ENCODE measurements at regions not wholly inside any gene's neighbourhood (a gene's known extent, or its start where the extent isn't known, plus 50 kb on each side); places are given as distances from the start of the nearest gene placed in this dataset.

DNA sequence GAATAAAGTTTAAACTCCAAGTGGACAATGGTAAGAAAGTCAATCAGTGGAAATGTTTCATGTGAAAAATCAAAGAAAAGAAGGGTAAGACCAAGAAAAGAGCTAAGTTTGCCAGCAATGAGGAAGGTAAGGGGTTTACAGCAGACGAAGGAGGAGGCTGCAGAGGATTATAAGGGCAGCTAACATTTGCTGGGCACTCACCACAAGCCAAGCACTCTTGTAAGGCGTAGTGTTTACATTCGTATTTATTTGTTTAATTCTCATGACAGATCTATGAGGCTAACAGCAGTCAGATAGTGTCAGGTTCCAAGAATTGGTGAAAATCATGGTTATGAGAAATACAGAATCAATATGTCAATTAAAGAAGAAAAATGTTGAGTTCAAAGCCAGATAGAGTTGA, 75.2 kb upstream of the NGF start:
- no peak for DNase-seq (ENCODE audit: low read depth in 3 of 3)

DNA sequence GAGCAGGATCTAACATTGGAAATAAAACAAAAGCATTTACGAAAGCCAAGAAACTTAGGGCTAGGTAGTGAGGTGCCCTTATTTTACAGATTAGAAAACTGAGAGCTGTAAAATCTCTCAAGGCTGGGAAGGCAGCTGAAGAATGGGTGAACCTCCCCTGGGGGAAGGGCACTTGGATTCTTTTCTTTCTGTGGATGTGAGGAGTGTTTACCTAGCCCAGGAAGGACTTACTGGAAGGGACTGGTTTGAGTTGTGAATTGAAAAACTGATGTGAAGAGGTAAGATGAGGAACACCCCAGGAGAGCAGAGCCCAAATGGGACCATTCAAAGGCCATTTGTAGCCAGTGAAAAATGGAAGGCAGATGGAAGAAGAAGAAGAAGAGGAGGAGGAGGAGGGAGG, 74.7 kb upstream of the NGF start:
- no peak for DNase-seq (ENCODE audit: low read depth in 3 of 3)

DNA sequence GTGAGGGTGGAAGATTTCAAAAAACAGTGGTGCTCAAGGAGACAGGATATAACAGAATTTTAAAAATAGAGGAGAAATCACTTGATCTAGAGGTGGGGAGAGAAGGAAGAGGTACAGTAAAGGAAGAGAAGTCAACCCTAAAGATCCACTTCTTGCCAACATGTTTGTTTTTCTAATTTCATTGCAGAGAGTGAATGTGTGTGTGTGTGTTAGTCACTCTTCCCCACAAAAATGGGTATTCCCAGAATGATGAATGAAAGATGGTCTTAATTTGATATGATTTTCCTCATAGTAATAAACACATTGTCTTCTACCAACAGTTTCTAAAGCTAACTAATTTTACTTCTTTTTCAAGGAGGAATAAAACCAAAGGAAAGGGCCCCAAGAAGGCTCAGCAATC, 74.2 kb upstream of the NGF start:
- DNase-seq (ENCODE audit: low read depth in 3 of 3): no peak

DNA sequence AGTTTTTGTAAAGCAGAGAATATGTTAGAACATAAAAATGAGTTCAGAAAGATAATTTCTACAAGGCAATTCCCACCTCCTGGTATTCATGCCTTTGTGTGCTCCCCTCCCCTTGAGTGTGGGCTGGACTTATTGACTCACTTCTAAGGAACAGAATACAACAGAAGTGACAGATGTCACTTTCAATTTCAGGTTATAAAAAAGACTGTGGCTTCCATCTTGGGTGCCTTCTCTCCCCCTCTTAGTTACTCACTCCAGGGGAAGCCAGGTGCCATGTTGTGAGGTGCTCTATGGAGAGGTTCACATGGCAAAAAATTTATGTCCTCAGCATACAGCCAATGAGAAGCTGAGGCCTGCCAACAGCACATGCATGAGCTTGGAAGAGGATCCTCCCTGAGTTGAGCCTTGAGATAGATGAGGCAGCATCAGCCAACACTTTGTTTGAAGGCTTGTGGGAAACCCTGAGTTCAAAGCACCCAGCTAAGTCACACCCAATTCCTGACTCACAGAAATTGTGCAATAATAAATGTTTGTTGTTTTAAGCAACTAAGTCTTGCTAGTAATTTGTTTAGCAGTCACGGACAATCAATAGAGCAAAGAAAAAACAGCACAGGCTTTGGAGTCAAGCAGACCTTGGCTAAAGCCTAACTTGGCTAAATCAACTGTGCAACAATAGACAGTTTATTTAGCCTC, 73.5 kb upstream of the NGF start:
- DNase-seq (ENCODE audit: low read depth in 3 of 3): peak in 1 of 3 donors; percentile 1

DNA sequence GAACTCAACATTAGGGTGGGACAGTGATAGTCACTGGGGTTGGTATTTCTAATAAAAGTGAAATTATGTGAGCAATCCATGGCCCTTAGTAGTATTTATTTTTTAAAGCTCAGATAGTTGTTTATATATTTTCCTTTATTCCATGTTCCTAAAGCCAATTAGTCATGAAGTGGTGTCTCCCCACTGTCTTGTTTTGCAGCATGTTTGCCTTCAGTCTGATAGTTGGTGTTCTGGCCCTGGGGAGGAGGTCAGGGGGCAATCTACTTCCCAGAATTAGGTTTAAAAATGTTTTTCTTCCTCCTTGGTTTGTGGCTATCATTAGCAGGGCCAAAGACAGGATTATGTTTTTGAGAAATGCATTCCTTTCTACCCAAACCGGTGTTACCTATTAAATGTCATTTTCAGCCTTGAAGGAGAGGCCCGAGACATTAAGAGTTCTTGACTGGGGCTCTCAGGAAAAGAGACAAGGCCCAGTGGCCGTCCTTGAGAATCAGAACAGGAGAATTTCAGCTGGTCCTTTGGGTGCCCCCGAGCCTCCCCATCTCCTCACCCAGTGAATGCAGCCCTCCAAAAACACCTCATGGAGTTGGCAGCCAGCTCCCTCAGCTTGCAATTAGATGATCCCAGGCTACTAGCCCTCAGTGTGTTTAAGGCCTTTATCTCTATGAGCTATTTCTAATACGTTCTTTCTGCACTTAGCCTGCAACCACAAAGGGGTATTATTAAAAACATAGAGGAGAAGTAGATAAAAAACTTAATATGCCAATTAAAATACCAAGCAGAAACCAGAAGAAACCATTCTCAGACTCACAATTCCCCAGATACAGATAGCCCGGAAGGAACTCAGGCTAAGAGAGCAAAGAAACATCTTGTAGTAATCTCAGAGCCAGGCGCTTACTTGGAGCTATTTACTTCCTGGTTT, 71.3 kb upstream of the NGF start:
- DNase-seq (ENCODE audit: low read depth in 3 of 3): no peak

DNA sequence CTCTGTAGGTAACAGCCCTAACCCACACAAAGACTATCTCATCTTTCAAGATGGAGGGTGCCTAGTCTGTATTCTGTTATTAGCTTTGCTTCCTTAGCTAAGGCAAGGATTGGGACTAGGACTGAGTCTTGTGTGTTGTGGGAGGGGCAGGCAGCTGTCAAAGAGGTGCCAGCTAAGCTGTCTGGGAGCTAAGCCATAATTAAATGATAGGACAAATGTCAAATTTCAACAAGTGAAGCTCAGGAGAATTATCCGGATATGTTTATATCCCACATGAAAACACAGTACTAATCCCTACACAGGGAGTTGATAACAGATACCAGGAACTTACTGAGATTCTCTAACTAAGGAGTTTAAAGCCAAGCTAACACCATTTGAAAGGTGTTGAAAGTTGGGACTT, 70.5 kb upstream of the NGF start:
- DNase-seq (ENCODE audit: low read depth in 3 of 3): no peak

DNA sequence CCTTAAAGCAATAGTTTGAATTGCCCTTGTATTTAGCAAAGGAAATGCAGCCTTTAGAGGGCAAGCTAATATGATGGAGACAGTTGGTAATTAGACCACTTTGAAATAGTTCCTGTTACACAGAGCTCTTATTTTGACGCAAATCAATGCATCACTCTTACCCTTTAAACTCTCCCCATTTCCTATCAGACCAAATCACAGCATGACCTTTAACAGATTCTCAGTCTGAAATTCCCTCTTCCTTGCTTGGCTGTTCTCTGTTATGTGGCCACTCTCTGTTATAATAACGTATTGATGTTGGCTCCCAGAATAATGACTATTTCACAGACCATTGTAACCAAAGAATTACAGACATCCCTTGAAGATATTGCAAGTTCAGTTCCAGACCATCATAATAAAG, 66.9 kb upstream of the NGF start:
- no peak for DNase-seq (ENCODE audit: low read depth in 3 of 3)

DNA sequence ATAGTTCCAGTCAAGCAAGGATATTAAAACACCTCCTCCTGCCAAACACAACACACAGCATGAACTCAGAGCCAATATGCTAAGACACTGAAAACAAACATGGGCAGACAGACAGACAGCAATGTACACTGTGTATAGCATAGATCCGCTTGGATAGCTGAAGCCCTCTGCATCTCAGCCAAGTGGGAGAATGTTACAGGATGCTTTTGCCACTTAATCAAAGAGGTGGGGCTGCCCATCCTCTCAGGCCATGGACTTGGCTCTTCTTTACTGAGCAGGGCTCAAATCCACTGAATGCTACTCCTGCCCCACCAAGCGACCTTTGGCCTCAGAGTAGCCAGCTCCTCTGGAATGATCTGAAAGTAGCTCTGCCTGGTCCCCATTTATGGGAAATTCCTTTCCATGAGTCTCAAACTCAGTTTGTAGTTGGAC, 64.7 kb upstream of the NGF start:
- DNase-seq (ENCODE audit: low read depth in 3 of 3): no peak

DNA sequence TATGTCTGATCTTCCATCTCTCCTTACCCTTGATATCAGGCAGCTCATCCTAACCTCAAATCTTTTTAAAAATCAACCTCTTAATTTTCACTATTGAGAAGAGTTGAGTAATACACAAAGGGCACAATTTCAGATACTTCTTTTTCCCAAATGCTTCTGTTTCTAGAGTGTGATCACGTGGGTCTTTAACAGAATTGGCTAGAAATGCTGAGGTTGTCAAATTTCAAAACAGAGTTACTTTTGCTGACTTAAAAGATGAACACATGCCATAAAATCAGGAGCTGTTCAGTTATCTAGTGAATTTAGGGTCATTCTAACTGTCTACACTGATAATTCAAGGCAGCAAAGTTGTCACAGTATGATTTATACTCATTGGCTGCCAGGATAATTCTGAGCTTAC, 63.6 kb upstream of the NGF start:
- DNase-seq (ENCODE audit: low read depth in 3 of 3): no peak

DNA sequence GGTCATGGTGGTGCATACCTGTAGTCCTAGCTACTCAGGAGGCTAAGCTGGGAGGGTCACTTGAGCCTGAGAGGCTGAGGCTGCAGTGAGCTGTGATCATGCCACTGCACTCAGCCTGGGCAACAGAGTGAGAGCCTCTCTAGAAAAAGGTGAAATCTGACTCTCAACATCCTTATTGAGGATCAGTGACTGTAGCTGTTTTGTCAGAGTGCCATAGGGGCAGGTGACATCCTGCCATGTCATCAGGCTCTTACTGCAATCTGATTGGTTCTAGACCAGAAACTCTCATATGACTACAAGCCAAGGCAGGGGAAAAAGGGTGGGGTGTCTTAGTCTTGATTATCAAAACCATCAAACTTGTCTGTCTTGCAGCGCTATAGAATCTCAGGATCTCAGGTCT, 62.8 kb upstream of the NGF start:
- DNase-seq (ENCODE audit: low read depth in 3 of 3): no peak

DNA sequence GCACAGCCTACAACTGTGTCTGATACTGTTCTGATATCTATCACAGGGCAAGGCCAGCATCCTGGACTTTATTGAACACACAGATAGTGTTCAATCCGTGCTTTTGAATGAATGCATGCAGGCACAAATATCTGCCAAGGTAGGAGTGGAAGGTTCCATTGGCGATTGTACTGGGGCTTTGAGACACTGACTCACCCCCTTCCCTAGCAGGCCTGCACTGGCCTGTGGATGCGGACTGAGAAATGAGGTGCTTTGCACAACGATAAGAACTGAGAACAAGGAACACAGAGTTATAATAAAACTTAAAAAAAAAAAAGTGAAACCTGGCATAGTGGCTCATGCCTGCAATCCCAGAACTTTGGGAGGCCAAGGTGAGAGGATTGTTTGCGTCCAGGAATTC, 62.4 kb upstream of the NGF start:
- no peak for DNase-seq (ENCODE audit: low read depth in 3 of 3)

DNA sequence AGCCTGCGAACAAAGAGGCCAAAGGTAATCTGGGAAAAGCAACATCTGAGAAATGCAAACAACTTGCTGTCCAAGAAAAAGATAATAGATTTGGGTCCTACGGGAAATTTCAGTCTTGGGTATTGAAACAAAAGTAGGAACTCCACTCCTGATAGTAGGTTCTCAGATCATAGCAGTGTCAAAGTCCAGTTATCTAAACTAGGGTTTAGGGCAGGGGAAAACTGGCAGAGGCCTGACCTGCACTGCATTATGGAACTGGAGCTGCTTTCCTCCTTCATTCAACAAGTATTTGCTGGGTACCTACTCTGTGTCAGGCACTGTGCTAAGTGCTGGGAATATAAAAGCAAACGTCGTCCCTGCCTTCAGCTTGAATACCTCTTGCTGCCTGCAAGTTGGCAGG, 60.7 kb upstream of the NGF start:
- no peak for DNase-seq (ENCODE audit: low read depth in 3 of 3)

All from stimulated activated CD4-positive, alpha-beta T cell treated with anti-CD3 and anti-CD28 coated beads, TNF-alpha, amount 100 ng/mL, for 48 hours (primary cell).